Peyer's patch (tissue), 4 donors: ENCODE measurements at regions not wholly inside any gene's neighbourhood (a gene's known extent, or its start where the extent isn't known, plus 50 kb on each side); places are given as distances from the start of the nearest gene placed in this dataset.

Experiments used
- DNase-seq, 3 donors: peaks; one replicate each; pipeline ENCODE4 v3.0.0-alpha.2; 2017 to 2019
- H3K27ac ChIP-seq, 4 donors: fragments of 200-600 bp; sonication (generic); one replicate each; pipeline ENCODE4 v1.5.1; 2016 to 2019
- H3K27me3 ChIP-seq, 2 donors: fragments of 200-600 bp; sonication (generic); one replicate each; pipeline ENCODE4 v1.5.1; 2019
- H3K36me3 ChIP-seq, 3 donors: fragments of 200-600 bp; sonication (generic); one replicate each; pipeline ENCODE4 v1.5.1; 2016 to 2019
- H3K4me1 ChIP-seq, 4 donors: fragments of 200-600 bp; sonication (generic); one replicate each; pipeline ENCODE4 v1.5.1; 2016 to 2019
- H3K4me3 ChIP-seq, 4 donors: fragments of 200-600 bp; sonication (generic); 1 replicate in 3 of 4; 2 replicates in 1 of 4; pipeline ENCODE4 v1.5.1; 2016 to 2019; ENCODE audit warnings: mild to moderate bottlenecking in 1 of 4
- H3K9me3 ChIP-seq, 4 donors: fragments of 200-600 bp; sonication (generic); one replicate each; pipeline ENCODE4 v1.5.1; 2016 to 2019; ENCODE audit warnings: mild to moderate bottlenecking in 1 of 4
- POLR2A ChIP-seq, 2 donors: fragments of 450-650 bp; IDR thresholded peaks; one replicate each; pipeline ENCODE4 v1.5.1; 2017; ENCODE audit warnings: antibody characterized with exemption in 2 of 2, mild to moderate bottlenecking in 2 of 2, moderate library complexity in 2 of 2
- TF ChIP-seq, protein P1 (sequence below), 6 experiments: fragments of 450-650 bp in 4 of 6; fragments of 200-600 bp in 2 of 6; sonication (generic) in 1 of 6; IDR thresholded peaks; one replicate each; pipeline ENCODE4 v1.5.1; 2017 to 2019; ENCODE audit warnings: antibody characterized with exemption in 6 of 6, mild to moderate bottlenecking in 3 of 6, moderate library complexity in 1 of 6

DNA sequence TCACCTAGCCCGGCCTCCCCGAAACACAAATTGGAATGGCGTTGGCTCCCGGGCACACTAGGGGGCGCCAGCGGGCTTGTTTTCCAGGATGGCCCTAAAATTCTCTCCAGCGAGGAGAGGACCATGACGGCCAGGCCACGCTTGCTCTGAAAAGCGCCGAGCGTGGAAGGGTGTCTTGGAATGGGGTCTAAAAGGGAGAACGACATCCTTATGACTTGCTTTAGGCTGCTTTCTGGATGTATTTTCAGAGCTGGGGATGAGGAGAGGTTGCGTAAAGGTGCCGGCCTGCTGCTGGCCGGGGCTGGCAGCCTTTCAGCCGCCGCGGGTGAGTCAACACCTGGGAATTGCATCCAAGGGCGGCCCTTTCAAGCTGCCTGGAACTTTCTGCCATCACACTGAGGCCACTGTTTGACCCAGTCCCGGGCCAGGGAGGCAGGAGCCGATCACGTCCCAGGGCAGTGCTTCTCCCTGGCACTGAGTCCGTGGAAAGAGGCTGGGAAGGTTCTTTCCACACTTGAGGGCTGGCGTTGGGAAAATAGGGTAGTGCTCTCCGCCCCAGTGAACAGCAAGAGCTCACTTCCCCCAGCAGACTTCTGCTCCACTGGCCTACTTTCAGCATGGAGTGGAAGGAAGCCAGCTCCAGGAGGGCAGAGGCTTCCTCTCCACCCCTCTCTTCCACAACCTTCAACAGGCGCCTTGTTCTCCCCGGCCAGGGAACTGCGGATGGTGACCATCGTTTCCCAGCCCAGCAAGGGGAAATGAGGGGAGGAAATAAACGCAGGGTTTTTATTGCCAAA is 216.2 kb downstream of the TTC8 start:
- peak overlapping the region; percentile 25 to 48 (median 36) for H3K4me3 ChIP-seq
- no peaks in the 10 kb centered on the region for H3K9me3 ChIP-seq
- H3K36me3 ChIP-seq: no peaks in the 10 kb centered on the region
- H3K27me3 ChIP-seq: no peaks in the 10 kb centered on the region
- H3K27ac ChIP-seq: peak overlapping the region; percentile 55 to 90 (median 79)
- H3K4me1 ChIP-seq: peaks cover 0 to 11% (median 4%) of the 10 kb centered on the region in 4 donors
- peak; percentile 72 to 93 (median 92) for DNase-seq
- TF ChIP-seq, protein P1, sequence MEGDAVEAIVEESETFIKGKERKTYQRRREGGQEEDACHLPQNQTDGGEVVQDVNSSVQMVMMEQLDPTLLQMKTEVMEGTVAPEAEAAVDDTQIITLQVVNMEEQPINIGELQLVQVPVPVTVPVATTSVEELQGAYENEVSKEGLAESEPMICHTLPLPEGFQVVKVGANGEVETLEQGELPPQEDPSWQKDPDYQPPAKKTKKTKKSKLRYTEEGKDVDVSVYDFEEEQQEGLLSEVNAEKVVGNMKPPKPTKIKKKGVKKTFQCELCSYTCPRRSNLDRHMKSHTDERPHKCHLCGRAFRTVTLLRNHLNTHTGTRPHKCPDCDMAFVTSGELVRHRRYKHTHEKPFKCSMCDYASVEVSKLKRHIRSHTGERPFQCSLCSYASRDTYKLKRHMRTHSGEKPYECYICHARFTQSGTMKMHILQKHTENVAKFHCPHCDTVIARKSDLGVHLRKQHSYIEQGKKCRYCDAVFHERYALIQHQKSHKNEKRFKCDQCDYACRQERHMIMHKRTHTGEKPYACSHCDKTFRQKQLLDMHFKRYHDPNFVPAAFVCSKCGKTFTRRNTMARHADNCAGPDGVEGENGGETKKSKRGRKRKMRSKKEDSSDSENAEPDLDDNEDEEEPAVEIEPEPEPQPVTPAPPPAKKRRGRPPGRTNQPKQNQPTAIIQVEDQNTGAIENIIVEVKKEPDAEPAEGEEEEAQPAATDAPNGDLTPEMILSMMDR (IDR thresholded peaks at IDR 0.05): peak; percentile 71 to 94 (median 92)
- no peak for TF ChIP-seq POLR2A (IDR thresholded peaks at IDR 0.05)

GRCh38 chr14:89041257-89041582 is 216.8 kb downstream of the TTC8 start:
- H3K27ac ChIP-seq: peak overlapping the region; percentile 55 to 90 (median 79)
- DNase-seq: peak in 2 of 3 donors; percentile 83 to 87
- no peaks in the 10 kb centered on the region for H3K36me3 ChIP-seq
- peak overlapping the region in 2 of 4 donors; percentile 39 to 48 for H3K4me3 ChIP-seq
- H3K4me1 ChIP-seq: peaks cover 0 to 11% (median 4%) of the 10 kb centered on the region in 4 donors
- TF ChIP-seq, protein P1 (IDR thresholded peaks at IDR 0.05): peak in 3 of 6 experiments; percentile 33 to 40 (median 36)
- no peak for TF ChIP-seq POLR2A (IDR thresholded peaks at IDR 0.05)
- H3K9me3 ChIP-seq: no peaks in the 10 kb centered on the region
- H3K27me3 ChIP-seq: no peaks in the 10 kb centered on the region

DNA sequence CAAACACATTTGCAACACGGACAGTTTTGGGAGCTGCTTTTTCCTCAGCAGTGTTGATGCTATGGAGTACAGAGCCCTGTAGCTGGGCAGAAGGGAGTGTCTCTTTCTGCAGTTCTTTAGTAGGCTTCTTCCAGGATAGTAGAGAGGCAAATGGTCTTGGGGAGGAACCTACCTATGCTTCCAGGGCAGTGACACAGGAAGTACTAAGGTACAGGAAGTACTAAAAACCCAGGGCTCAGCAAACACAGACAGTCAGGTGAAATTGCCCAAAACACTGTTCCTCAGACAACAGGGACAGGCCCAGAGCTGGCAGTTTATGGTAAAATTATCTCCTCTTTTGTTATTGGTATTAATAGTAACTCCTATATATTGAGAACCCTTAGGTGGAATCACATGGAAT is 217.6 kb downstream of the TTC8 start:
- Histone ChIP-seq H3K4me1 (peaks cover 0 to 11% (median 4%) of the 10 kb centered on the region in 4 donors), H3K9me3 (no peaks in the 10 kb centered on the region), H3K36me3 (no peaks in the 10 kb centered on the region), H3K27ac (peak overlapping the region in 2 of 4 donors; percentile 6 to 90), H3K27me3 (no peaks in the 10 kb centered on the region), H3K4me3 (no peak overlapping the region)
- DNase-seq: no peak
- TF ChIP-seq, protein P1 (IDR thresholded peaks at IDR 0.05): no peak
- TF ChIP-seq POLR2A (IDR thresholded peaks at IDR 0.05): no peak

GRCh38 chr14:89053303-89053702 is 228.9 kb downstream of the TTC8 start:
- H3K27me3 ChIP-seq: no peaks in the 10 kb centered on the region
- no peaks in the 10 kb centered on the region for H3K36me3 ChIP-seq
- H3K9me3 ChIP-seq: no peaks in the 10 kb centered on the region
- no peak for DNase-seq
- no peak overlapping the region for H3K4me3 ChIP-seq
- H3K27ac ChIP-seq: no peak overlapping the region
- no peaks in the 10 kb centered on the region for H3K4me1 ChIP-seq
- TF ChIP-seq, protein P1 (IDR thresholded peaks at IDR 0.05): no peak
- TF ChIP-seq POLR2A (IDR thresholded peaks at IDR 0.05): no peak

GRCh38 chr14:89056394-89056793 is 231.9 kb downstream of the TTC8 start:
- H3K36me3 ChIP-seq: no peaks in the 10 kb centered on the region
- H3K4me1 ChIP-seq: no peaks in the 10 kb centered on the region
- TF ChIP-seq, protein P1 (IDR thresholded peaks at IDR 0.05): no peak
- TF ChIP-seq POLR2A (IDR thresholded peaks at IDR 0.05): no peak
- no peaks in the 10 kb centered on the region for H3K27me3 ChIP-seq
- H3K4me3 ChIP-seq: no peak overlapping the region
- DNase-seq: no peak
- no peak overlapping the region for H3K27ac ChIP-seq
- H3K9me3 ChIP-seq: no peaks in the 10 kb centered on the region
